G401 (cell line): ENCODE measurements at regions not wholly inside any gene's neighbourhood (a gene's known extent, or its start where the extent isn't known, plus 50 kb on each side); places are given as distances from the start of the nearest gene placed in this dataset.
A peak's percentile ranks its signal among the peaks of the same experiment; 100 is the strongest.

ENCODE experiments used
- DNase-seq: peaks from one replicate; pipeline ENCODE4 v3.0.0-alpha.2; 2015; ENCODE audit warnings: low spot score
- in situ Hi-C: cut with HindIII; loops from 2 replicates; pipeline ENCODE4 v1.10.0; 2016; ENCODE audit warnings: low sequenced_read_pairs, mixed read lengths

- no peak for DNase-seq
- in situ Hi-C loops, result no loop called here
These were observed 87.5 kb upstream of the CDIN1 start for GRCh38 chr15:36491912-36492311.

DNA sequence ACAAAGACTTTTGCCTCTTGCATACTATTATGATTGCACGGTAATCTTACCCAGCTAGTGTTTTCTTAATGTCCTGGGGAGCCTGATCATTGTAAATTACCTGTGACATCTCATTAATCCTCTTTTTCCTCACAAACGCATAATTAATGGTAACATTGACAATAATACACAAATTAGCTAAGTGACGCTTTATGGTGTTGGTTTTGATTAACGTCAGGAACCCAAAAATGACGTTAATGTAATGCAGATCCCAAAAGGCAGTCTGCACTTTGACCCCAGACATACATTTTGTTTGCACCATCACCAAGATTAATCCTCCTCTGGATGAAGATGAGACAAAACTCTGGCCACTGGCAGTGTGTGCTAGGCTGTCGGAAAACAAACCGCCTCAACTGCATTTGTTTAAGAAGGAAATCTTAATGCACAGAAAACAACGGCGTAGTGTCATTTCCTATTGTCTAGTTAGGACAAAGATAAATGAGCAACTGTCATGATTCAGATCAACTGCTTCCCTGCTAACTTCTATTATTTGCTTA, 83.9 kb upstream of the CDIN1 start:
- in situ Hi-C loops, result no loop called here

GRCh38 chr15:36497901-36498300, 81.5 kb upstream of the CDIN1 start:
- in situ Hi-C loops, result no loop called here
- no peak for DNase-seq

More for the DNA sequence above, 83.9 kb upstream of the CDIN1 start:
- DNase-seq, result no peak

DNA sequence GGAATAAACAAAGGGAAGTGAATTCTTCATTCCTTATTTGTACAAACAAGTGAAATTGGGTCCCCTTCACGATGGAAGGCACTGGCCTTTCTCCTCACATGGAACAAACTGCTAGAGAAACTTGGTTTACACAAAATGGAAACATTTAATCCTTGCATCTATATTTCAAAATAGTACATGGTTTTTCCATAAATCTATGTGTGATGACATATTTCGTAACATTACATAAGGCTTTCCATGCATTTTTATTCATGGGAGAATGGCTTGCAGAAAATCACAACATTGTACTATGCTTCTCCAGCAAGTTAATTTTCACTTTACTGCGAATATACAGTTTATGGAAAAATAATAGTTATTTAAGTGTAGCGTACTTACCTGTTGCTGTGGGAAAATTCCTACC, 81.0 kb upstream of the CDIN1 start:
- in situ Hi-C loops, result no loop called here
- no peak for DNase-seq

DNA sequence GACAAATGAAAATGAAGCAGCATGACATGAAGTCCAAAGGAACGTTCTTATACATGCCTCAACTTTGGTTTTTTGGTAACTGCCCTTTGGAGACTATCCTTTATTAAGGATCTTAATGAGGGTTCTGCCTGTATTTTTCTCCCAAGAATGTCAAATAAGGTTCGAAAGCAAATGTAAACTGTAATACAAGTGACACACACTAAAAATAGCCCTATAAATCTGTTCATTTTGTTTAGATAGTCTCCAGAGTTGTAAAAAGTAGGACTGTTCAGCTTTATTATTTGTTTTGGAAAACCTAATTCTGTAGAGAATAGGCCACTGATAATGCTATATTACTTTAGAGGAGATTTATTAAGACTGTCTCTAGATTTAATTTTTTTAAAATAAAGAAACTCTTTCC, 80.5 kb upstream of the CDIN1 start:
- DNase-seq, result no peak
- in situ Hi-C loops, result no loop called here

GRCh38 chr15:36499412-36500389, 79.7 kb upstream of the CDIN1 start:
- in situ Hi-C loops, result no loop called here

DNA sequence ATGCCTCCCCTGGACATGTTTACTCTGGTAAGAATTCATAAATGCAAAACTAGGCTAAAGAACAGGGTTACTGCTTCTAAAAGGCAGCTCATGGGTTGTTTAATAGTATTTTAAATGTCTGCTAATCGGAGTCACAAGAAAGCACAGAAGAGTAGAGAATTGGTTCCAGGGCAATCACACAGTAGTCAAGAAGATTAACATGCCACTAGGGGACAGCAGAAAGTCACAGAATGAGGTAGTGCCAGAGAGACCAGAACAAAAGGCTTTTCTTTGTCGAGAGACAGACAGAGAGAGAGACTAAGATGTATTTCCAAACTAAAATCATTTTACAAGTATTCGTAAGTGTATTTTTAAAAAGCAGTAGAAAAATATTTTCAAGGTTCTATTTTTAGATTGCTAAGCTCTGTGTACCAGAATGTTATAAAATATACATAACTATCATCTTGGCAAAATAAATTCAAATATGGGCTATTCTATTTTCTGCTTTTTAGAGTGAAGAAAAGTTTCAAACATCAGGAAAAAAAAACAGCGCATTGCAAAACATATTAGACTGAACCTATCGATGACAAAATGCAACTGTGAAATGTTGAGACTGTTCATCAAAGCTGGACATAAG, 78.3 kb upstream of the CDIN1 start:
- peak; percentile 77 for DNase-seq
- in situ Hi-C loops, result no loop called here

More at GRCh38 chr15:36499412-36500389, 79.7 kb upstream of the CDIN1 start:
- DNase-seq, result no peak

DNA sequence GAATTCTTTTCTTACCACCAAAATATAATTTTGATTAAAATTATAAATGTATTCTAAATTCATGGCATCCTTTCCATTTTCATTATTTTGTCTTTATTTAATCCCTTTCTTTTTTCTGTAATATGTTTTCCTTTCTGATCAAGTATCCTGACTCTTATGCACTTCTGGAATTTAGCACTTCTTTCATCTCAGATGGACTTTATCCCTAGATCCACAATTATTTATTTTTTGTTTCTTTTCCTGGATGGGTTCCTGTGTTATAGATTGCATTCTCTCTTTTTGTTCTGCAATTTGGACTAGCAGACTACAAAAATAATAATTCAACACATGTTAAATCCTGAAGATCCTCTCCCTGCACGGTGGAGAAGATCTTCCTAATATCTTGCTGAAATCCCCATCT, 76.9 kb upstream of the CDIN1 start:
- no peak for DNase-seq
- in situ Hi-C loops, result no loop called here

DNA sequence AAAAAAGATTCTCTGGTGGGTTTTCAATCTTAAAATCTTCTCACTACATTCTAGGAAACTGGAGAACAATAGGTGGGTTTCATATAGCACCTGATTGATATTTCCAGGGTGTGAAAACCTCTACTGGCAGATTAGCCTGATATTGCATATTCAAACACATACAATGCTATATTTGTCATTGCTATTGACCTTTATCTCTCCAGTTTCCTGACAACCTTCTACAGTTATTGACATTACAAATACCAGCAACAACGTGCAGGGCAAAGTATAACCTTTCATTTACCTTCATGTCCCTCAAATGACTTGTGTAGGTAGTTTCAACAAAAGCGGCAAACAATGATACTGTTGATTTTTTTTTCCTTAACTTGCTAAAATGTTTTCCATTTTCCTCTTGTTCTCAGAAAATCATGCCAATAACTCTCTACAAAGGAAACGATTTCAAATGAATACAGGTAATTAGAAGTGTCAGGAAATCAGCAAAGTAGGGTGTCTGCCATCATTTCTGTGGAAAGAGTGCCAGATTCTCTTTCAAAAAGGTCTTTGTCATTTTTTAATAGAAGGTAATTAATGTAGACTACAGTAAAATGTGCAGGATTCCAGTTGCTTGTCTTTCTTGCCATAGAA, 72.6 kb upstream of the CDIN1 start:
- in situ Hi-C loops, result no loop called here
- no peak for DNase-seq

DNA sequence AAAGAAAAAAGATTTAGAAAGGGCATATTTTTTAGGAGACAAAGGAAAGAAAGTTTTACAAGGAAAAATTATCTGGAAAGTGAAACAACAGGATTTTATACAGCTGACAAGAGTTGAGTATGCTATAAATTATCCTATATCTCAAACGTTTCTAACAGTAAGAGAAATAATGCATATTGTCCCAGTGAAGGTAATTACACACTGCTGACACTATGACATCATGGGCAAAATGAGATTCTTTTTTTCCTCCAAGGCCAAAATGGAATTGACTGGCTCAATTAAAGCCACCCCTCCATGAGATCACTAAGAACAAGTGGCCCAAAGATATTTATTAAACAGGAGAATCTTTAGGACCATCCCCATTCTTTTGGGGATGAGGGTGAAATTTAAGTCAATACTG, 72.0 kb upstream of the CDIN1 start:
- no peak for DNase-seq
- in situ Hi-C loops, result no loop called here

DNA sequence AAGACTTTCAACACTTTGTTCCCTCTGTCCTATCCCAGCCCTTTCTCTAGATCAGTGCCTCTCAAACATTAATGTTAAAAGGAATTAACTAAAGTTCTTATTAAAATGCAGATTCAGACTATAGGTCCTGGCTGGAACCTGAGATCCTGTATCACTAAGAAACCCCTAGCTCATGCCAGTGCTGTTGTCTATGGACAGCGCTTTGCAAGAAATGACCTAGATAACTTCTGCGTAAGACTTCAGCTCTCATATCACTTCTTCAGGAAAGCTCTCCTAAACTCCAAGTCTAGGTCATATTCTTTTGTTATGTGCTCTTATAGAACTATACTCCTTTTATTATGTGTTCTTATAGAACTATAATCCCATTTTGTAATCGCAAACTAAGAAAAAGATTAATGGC, 67.8 kb upstream of the CDIN1 start:
- in situ Hi-C loops, result no loop called here
- DNase-seq, result no peak

GRCh38 chr15:36517758-36518157, 61.7 kb upstream of the CDIN1 start:
- no peak for DNase-seq
- in situ Hi-C loops, result no loop called here

DNA sequence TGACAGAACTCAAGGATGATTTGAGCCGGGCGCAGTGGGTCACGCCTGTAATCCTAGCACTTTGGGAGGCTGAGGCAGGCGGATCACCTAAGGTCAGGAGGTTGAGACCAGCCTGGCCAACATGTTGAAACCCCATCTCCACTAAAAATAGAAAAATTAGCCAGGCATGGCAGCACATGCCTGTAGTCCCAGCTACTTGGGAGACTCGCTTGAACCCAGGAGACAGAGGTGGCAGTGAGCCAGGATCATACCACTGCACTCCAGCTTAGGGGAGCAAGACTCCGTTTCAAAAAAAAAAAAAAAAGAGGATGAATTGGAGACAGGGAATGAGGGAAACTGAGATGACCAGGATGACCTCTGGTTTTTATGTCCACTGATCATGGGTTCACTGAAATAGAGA, 60.4 kb upstream of the CDIN1 start:
- no peak for DNase-seq
- in situ Hi-C loops, result no loop called here

- in situ Hi-C loops, result no loop called here
These were observed 54.0 kb upstream of the CDIN1 start for GRCh38 chr15:36525430-36525829.

GRCh38 chr15:36527235-36528162, 51.9 kb upstream of the CDIN1 start:
- in situ Hi-C loops, result no loop called here

More at GRCh38 chr15:36525430-36525829, 54.0 kb upstream of the CDIN1 start:
- DNase-seq, result no peak

DNA sequence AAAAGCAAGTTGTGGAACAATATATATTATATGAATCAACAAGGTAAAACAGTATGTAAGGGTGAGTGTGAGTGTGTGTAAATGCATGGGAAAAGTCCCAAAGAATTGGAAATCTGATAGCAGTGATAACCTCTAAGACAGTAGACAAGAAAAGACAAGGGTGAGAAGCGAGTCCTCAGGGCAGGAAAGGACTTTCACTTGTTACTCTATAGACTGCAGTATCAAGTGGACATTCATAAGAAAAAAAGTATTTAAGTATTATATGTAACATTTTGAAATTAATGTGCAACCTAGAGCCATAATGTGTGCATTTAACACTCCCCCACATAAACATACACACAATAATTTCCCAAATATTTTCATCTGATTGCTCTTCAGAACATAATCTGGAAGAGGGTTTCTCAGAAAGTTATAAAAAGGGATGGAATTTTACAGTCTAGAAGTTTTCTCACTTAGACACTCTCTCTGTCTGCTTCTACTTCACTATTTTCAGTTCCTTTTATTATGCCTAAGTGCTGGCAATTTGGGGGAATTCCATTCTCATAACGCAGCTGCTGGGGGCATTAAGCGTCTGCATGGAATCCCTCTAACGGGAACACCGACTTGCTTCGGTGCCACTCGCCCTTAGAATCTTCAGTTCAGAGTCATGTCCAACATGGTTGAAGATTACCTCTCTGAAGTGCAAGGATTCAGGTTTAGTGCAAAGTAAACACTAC, 50.0 kb upstream of the CDIN1 start:
- DNase-seq, result no peak
- in situ Hi-C loops, result no loop called here

More at GRCh38 chr15:36527235-36528162, 51.9 kb upstream of the CDIN1 start:
- DNase-seq, result no peak
